Cardiac muscle cell (in vitro differentiated cells and primary cell): ENCODE measurements at regions not wholly inside any gene's neighbourhood (a gene's known extent, or its start where the extent isn't known, plus 50 kb on each side); places are given as distances from the start of the nearest gene placed in this dataset.

Source experiments
- DNase-seq, 2 donors: peaks; one replicate each; pipeline versions ENCODE4 v3.0.0 to v3.0.0-alpha.2; 2010 to 2017; ENCODE audit warnings: low read depth in 1 of 2, low spot score in 1 of 2
- H3K27ac ChIP-seq: fragments of 200-600 bp; sonication (generic); 2 replicates; pipeline ENCODE4 v1.5.1; 2016
- H3K27me3 ChIP-seq: fragments of 200-600 bp; sonication (generic); 2 replicates; pipeline ENCODE4 v1.6.0; 2016; ENCODE audit warnings: control low read depth
- H3K36me3 ChIP-seq: fragments of 200-600 bp; sonication (generic); 2 replicates; pipeline ENCODE4 v1.5.1; 2016; ENCODE audit warnings: control low read depth
- H3K4me1 ChIP-seq: fragments of 200-600 bp; sonication (generic); 2 replicates; pipeline ENCODE4 v1.8.1; 2017; ENCODE audit warnings: low read depth, mild to moderate bottlenecking, mixed run types
- H3K4me3 ChIP-seq: fragments of 200-600 bp; sonication (generic); 2 replicates; pipeline ENCODE4 v1.5.1; 2016; ENCODE audit warnings: mild to moderate bottlenecking
- H3K9me3 ChIP-seq: fragments of 200-600 bp; sonication (generic); 2 replicates; pipeline ENCODE4 v1.5.1; 2017; ENCODE audit warnings: low read depth, mild to moderate bottlenecking, control low read depth
- CTCF ChIP-seq: IDR thresholded peaks from 2 replicates; pipeline ENCODE4 v1.5.1; 2012; ENCODE audit warnings: low read depth, mild to moderate bottlenecking, low read length

GRCh38 chr17:79280866-79281572, 206.4 kb downstream of the ENGASE start:
- Histone ChIP-seq H3K27me3 (no peaks in the 10 kb centered on the region), H3K27ac (no peak overlapping the region), H3K4me1 (no peaks in the 10 kb centered on the region), H3K36me3 (no peaks in the 10 kb centered on the region), H3K9me3 (no peaks in the 10 kb centered on the region), H3K4me3 (no peak overlapping the region)
- DNase-seq = no peak
- TF ChIP-seq CTCF = no peak

GRCh38 chr17:79280010-79280409, 205.4 kb downstream of the ENGASE start:
- no peak for DNase-seq
- no peaks in the 10 kb centered on the region for H3K36me3 ChIP-seq
- H3K27ac ChIP-seq = no peak overlapping the region
- H3K4me1 ChIP-seq = no peaks in the 10 kb centered on the region
- no peak for TF ChIP-seq CTCF
- H3K9me3 ChIP-seq = no peaks in the 10 kb centered on the region
- H3K4me3 ChIP-seq = no peak overlapping the region
- H3K27me3 ChIP-seq = no peaks in the 10 kb centered on the region

GRCh38 chr17:79279320-79279719, 204.7 kb downstream of the ENGASE start:
- DNase-seq = no peak
- H3K27me3 ChIP-seq = no peaks in the 10 kb centered on the region
- H3K4me1 ChIP-seq = no peaks in the 10 kb centered on the region
- H3K36me3 ChIP-seq = no peaks in the 10 kb centered on the region
- H3K27ac ChIP-seq = no peak overlapping the region
- H3K9me3 ChIP-seq = no peaks in the 10 kb centered on the region
- no peak for TF ChIP-seq CTCF
- no peak overlapping the region for H3K4me3 ChIP-seq

GRCh38 chr17:79276821-79277220, 202.2 kb downstream of the ENGASE start:
- Histone ChIP-seq H3K4me3 (no peak overlapping the region), H3K9me3 (no peaks in the 10 kb centered on the region), H3K36me3 (no peaks in the 10 kb centered on the region), H3K4me1 (no peaks in the 10 kb centered on the region), H3K27me3 (no peaks in the 10 kb centered on the region), H3K27ac (no peak overlapping the region)
- no peak for DNase-seq
- TF ChIP-seq CTCF = no peak

GRCh38 chr17:79273660-79274059, 199.0 kb downstream of the ENGASE start:
- no peak for DNase-seq
- H3K36me3 ChIP-seq = no peaks in the 10 kb centered on the region
- H3K27ac ChIP-seq = no peak overlapping the region
- no peaks in the 10 kb centered on the region for H3K9me3 ChIP-seq
- H3K27me3 ChIP-seq = no peaks in the 10 kb centered on the region
- TF ChIP-seq CTCF = no peak
- no peak overlapping the region for H3K4me3 ChIP-seq
- H3K4me1 ChIP-seq = no peaks in the 10 kb centered on the region
